ENCODE measurements at regions not wholly inside any gene's neighbourhood (a gene's known extent, or its start where the extent isn't known, plus 50 kb on each side); places are given as distances from the start of the nearest gene placed in this dataset.
A peak's percentile ranks its signal among the peaks of the same experiment; 100 is the strongest.

DNA sequence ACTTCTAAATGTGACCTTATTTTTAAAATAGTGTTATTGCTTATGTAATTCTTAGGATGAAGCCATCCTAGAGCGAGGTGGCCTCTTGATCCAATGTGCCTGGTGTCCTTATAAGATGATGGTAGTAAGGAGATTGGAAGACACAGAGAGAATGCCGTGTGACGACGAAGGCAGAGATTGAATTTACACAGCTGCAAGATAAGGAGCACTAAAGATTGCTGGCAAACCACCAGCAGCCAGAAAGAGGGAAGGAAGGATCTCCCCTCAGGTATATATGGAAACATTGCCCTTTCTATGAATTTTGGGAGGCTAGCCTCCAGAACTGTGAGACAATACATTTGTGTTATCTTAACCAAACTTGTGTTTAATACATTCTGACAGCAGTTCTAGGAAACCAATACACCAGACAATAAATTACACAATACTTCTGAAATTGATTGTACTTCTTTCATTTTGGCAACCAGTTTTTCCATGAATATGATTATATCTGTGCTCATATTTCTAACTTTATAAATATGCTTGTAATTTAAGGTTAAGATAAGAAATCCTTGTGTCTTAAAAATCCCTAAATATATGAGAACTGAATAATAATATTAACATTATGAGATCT lies 86.3 kb upstream of the VPREB1 start:
- Histone ChIP-seq H3K27me3 (ENCODE audit: control insufficient read depth, insufficient read depth, low read length) (no peaks in the 10 kb centered on the region), H3K36me3 (ENCODE audit: control insufficient read depth, insufficient read depth, low read length) (no peaks in the 10 kb centered on the region), H3K4me3 (ENCODE audit: low read depth, low read length) (no peak overlapping the region)
- DNase-seq (ENCODE audit: low read depth): no peak
- TF ChIP-seq, protein P1, sequence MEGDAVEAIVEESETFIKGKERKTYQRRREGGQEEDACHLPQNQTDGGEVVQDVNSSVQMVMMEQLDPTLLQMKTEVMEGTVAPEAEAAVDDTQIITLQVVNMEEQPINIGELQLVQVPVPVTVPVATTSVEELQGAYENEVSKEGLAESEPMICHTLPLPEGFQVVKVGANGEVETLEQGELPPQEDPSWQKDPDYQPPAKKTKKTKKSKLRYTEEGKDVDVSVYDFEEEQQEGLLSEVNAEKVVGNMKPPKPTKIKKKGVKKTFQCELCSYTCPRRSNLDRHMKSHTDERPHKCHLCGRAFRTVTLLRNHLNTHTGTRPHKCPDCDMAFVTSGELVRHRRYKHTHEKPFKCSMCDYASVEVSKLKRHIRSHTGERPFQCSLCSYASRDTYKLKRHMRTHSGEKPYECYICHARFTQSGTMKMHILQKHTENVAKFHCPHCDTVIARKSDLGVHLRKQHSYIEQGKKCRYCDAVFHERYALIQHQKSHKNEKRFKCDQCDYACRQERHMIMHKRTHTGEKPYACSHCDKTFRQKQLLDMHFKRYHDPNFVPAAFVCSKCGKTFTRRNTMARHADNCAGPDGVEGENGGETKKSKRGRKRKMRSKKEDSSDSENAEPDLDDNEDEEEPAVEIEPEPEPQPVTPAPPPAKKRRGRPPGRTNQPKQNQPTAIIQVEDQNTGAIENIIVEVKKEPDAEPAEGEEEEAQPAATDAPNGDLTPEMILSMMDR (IDR thresholded peaks at IDR 0.05; ENCODE audit: insufficient read depth, low read length, poor library complexity, severe bottlenecking): no peak

DNA sequence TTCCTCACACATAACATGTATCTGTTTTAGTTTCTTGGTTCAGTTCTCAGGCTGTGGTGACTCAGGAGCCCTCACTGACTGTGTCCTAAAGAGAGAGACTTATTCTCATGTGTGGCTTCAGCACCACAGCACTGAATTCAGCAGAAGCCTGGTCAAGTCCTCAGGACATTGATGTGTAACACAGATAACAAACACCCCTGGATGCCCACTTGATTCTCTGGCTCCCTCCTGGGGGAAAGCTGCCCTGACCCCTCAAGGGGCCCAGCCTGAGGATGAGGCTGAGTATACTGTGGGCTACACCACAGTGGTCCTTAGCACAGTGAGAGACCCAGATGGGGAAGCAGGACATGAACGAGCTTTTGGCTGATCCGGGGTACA lies 87.2 kb upstream of the VPREB1 start:
- DNase-seq (ENCODE audit: low read depth): no peak
- no peaks in the 10 kb centered on the region for H3K36me3 ChIP-seq (ENCODE audit: control insufficient read depth, insufficient read depth, low read length)
- TF ChIP-seq, protein P1 (IDR thresholded peaks at IDR 0.05; ENCODE audit: insufficient read depth, low read length, poor library complexity, severe bottlenecking): no peak
- H3K4me3 ChIP-seq (ENCODE audit: low read depth, low read length): no peak overlapping the region
- no peaks in the 10 kb centered on the region for H3K27me3 ChIP-seq (ENCODE audit: control insufficient read depth, insufficient read depth, low read length)

DNA sequence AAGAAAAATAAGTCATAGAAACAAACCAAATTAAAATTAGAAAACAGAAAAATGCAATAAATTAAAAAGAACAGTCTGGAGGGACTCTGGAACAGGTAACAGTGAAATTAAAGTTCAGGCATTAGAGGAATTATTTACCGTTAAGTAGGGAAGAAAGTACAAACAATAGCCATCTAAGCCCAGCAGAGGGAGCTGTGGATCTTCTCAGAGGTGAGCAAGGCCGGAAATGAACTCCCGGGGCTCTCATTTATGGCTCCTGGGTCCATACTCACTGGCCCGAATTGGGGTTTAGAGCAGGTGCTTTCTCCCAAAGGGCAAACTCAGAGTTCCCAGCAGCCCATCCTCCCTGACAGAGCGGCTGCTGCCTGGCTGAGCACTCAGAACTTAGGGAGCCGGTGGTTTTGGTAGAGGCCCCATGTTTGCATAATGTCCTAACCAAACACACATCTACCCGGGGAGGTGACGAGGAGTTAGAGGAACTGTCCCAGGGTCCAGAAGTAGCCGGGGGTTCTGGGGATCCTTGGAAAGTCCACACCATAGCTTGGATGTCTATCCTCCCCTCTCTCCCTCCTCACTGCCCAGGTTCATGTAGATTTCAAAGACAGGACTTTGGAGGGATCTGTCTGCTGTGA lies 87.8 kb upstream of the VPREB1 start:
- TF ChIP-seq, protein P1 (IDR thresholded peaks at IDR 0.05; ENCODE audit: insufficient read depth, low read length, poor library complexity, severe bottlenecking): peak; percentile 84
- DNase-seq (ENCODE audit: low read depth): peak; percentile 34
- Histone ChIP-seq H3K27me3 (ENCODE audit: control insufficient read depth, insufficient read depth, low read length) (no peaks in the 10 kb centered on the region), H3K4me3 (ENCODE audit: low read depth, low read length) (no peak overlapping the region), H3K36me3 (ENCODE audit: control insufficient read depth, insufficient read depth, low read length) (no peaks in the 10 kb centered on the region)

DNA sequence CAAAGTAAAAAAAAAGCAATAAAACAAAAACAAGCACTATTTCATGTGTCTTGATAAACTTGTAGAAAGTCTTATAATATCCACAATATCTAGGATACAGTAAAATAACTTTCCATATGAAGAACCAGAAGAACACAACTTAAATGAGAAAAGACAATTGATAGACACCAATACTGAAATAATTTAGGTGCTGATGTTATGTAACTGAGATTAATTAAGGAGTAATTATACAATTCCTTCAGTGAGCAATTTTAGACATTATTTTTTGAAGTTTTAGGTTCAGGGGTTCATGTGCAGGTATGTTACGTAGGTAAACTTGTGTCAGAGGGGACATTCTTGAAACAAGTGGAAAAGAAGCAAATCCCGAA lies 88.3 kb upstream of the VPREB1 start:
- no peaks in the 10 kb centered on the region for H3K36me3 ChIP-seq (ENCODE audit: control insufficient read depth, insufficient read depth, low read length)
- no peaks in the 10 kb centered on the region for H3K27me3 ChIP-seq (ENCODE audit: control insufficient read depth, insufficient read depth, low read length)
- no peak overlapping the region for H3K4me3 ChIP-seq (ENCODE audit: low read depth, low read length)
- TF ChIP-seq, protein P1 (IDR thresholded peaks at IDR 0.05; ENCODE audit: insufficient read depth, low read length, poor library complexity, severe bottlenecking): no peak
- DNase-seq (ENCODE audit: low read depth): no peak

DNA sequence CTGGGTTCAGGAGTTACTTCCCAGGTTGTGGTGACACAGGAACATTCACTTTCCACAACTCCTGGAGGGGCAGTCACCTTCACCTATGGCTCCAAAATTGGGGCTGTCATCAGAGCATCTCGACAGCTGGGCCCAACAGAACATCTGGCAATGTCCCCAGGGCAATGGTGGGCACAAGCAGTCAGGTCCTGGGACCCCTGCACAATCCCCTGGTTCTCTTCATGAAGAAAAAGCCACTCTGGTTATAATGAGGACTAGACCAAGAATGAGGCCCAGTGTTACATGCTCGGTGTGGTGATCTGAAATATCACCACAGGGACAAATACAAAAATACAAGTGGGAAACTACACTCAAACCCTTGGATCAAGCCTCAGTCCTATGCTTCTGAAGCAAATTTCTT lies 89.0 kb upstream of the VPREB1 start:
- Histone ChIP-seq H3K4me3 (ENCODE audit: low read depth, low read length) (no peak overlapping the region), H3K27me3 (ENCODE audit: control insufficient read depth, insufficient read depth, low read length) (no peaks in the 10 kb centered on the region), H3K36me3 (ENCODE audit: control insufficient read depth, insufficient read depth, low read length) (no peaks in the 10 kb centered on the region)
- DNase-seq (ENCODE audit: low read depth): no peak
- TF ChIP-seq, protein P1 (IDR thresholded peaks at IDR 0.05; ENCODE audit: insufficient read depth, low read length, poor library complexity, severe bottlenecking): no peak

DNA sequence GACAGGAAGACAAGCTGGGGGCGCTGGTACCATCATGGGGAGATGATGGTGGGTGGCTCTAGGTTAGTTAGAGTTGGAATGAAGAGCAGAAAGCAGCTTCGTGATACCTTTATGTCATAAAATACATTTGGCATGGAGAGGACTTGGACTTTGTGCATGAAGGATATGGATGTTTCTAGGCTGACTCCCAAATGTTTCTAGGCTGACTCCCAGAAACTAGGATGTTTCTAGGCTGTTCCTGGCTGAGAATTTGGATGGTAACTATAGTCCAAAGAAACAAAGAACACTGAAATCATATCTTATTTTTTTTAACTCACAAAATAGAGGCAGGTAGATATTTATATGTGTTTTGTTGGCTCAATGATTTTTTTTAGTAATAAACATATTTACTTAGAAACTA lies 89.4 kb upstream of the VPREB1 start:
- Histone ChIP-seq H3K4me3 (ENCODE audit: low read depth, low read length) (no peak overlapping the region), H3K36me3 (ENCODE audit: control insufficient read depth, insufficient read depth, low read length) (no peaks in the 10 kb centered on the region), H3K27me3 (ENCODE audit: control insufficient read depth, insufficient read depth, low read length) (no peaks in the 10 kb centered on the region)
- no peak for DNase-seq (ENCODE audit: low read depth)
- TF ChIP-seq, protein P1 (IDR thresholded peaks at IDR 0.05; ENCODE audit: insufficient read depth, low read length, poor library complexity, severe bottlenecking): no peak

Measured in kidney epithelial cell (primary cell).